ENCODE measurements at regions not wholly inside any gene's neighbourhood (a gene's known extent, or its start where the extent isn't known, plus 50 kb on each side); places are given as distances from the start of the nearest gene placed in this dataset.

DNA sequence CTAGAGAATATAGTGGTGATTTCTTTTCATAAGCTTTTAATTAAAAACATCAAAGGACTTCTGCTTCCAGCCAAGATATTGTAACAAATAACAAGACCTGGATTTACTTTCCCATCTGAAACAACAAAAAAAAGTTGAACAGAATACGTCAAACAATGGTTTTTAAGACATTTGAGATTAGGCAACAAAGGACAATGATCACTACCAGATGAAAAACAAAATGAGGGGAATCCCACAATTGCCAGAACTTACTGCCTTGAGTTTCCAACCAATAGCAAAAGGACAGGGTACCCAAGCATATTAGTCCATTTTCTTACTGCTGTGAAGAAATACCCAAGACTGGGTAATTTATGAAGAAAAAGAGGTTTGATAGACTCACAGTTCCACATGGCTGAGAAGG lies 341.4 kb upstream of the INTU start:
- Histone ChIP-seq H3K27ac (ENCODE audit: low read depth, low read length) (no peak overlapping the region), H3K4me3 (ENCODE audit: insufficient read depth, low read depth, low read length) (no peak overlapping the region), H3K9me3 (ENCODE audit: insufficient read depth, low read depth, low read length) (peaks cover 4% of the 10 kb centered on the region), H2AFZ (ENCODE audit: low read depth, low read length) (no peak overlapping the region), H3K79me2 (ENCODE audit: insufficient read depth, low read length) (no peaks in the 10 kb centered on the region), H3K36me3 (ENCODE audit: insufficient read depth, low read length) (no peaks in the 10 kb centered on the region), H3K27me3 (ENCODE audit: insufficient read depth, low read length) (no peaks in the 10 kb centered on the region), H4K20me1 (ENCODE audit: insufficient read depth, low read length) (no peaks in the 10 kb centered on the region), H3K9ac (ENCODE audit: low read length) (no peak overlapping the region), H3K4me2 (ENCODE audit: low read length) (no peak overlapping the region), H3K4me1 (ENCODE audit: insufficient read depth, low read length) (no peaks in the 10 kb centered on the region)
- FAIRE-seq (no peak), DNase-seq (ENCODE audit: low read depth) (no peak)
- TF ChIP-seq EZH2 (IDR thresholded peaks at IDR 0.05; ENCODE audit: insufficient read depth, low read length), result no peak
- TF ChIP-seq, protein P1, sequence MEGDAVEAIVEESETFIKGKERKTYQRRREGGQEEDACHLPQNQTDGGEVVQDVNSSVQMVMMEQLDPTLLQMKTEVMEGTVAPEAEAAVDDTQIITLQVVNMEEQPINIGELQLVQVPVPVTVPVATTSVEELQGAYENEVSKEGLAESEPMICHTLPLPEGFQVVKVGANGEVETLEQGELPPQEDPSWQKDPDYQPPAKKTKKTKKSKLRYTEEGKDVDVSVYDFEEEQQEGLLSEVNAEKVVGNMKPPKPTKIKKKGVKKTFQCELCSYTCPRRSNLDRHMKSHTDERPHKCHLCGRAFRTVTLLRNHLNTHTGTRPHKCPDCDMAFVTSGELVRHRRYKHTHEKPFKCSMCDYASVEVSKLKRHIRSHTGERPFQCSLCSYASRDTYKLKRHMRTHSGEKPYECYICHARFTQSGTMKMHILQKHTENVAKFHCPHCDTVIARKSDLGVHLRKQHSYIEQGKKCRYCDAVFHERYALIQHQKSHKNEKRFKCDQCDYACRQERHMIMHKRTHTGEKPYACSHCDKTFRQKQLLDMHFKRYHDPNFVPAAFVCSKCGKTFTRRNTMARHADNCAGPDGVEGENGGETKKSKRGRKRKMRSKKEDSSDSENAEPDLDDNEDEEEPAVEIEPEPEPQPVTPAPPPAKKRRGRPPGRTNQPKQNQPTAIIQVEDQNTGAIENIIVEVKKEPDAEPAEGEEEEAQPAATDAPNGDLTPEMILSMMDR (IDR thresholded peaks at IDR 0.05; ENCODE audit: insufficient read depth, low read depth, low read length), result no peak
- Mint-ChIP-seq H3K4me1 (ENCODE audit: low read depth, unreplicated experiment) (no peaks in the 10 kb centered on the region), H3K4me3 (ENCODE audit: unreplicated experiment) (no peak overlapping the region), H3K9me3 (ENCODE audit: unreplicated experiment) (peaks cover 11% of the 10 kb centered on the region), H3K27me3 (ENCODE audit: low read depth, unreplicated experiment) (no peaks in the 10 kb centered on the region), H3K27ac (ENCODE audit: unreplicated experiment) (no peak overlapping the region), H3K36me3 (ENCODE audit: low read depth, unreplicated experiment) (no peaks in the 10 kb centered on the region)

DNA sequence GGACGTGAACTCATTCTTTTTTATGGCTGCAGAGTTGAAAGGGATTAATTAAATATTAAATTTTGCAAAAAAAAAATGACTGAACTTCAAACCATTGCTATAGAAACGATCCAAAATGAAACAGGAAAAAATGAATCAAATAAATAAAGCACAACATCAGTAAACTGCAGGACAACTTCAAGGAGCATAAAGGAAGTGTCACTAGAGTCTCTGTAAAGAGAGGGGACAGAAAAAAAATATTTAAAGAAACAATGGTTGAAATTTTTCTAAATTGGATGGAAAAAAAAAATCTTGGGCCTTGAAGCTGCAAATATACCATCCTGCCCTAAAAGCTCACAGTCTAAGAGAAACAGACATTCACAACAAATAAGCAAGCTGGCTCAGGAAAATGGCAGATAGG lies 339.3 kb upstream of the INTU start:
- Histone ChIP-seq H3K36me3 (ENCODE audit: insufficient read depth, low read length) (no peaks in the 10 kb centered on the region), H3K9ac (ENCODE audit: low read length) (no peak overlapping the region), H3K4me2 (ENCODE audit: low read length) (no peak overlapping the region), H4K20me1 (ENCODE audit: insufficient read depth, low read length) (no peaks in the 10 kb centered on the region), H3K4me3 (ENCODE audit: insufficient read depth, low read depth, low read length) (no peak overlapping the region), H3K4me1 (ENCODE audit: insufficient read depth, low read length) (no peaks in the 10 kb centered on the region), H3K27ac (ENCODE audit: low read depth, low read length) (no peak overlapping the region), H3K79me2 (ENCODE audit: insufficient read depth, low read length) (no peaks in the 10 kb centered on the region), H3K27me3 (ENCODE audit: insufficient read depth, low read length) (no peaks in the 10 kb centered on the region), H2AFZ (ENCODE audit: low read depth, low read length) (no peak overlapping the region), H3K9me3 (ENCODE audit: insufficient read depth, low read depth, low read length) (peaks cover 4% of the 10 kb centered on the region)
- H3K9me3 Mint-ChIP-seq (ENCODE audit: unreplicated experiment), result peaks cover 13% of the 10 kb centered on the region
- no peak for FAIRE-seq
- no peaks in the 10 kb centered on the region for H3K4me1 Mint-ChIP-seq (ENCODE audit: low read depth, unreplicated experiment)
- no peak for DNase-seq (ENCODE audit: low read depth)
- no peak overlapping the region for H3K4me3 Mint-ChIP-seq (ENCODE audit: unreplicated experiment)
- no peaks in the 10 kb centered on the region for H3K27me3 Mint-ChIP-seq (ENCODE audit: low read depth, unreplicated experiment)
- no peak for TF ChIP-seq EZH2 (IDR thresholded peaks at IDR 0.05; ENCODE audit: insufficient read depth, low read length)
- TF ChIP-seq, protein P1 (IDR thresholded peaks at IDR 0.05; ENCODE audit: insufficient read depth, low read depth, low read length), result no peak
- no peak overlapping the region for H3K27ac Mint-ChIP-seq (ENCODE audit: unreplicated experiment)
- H3K36me3 Mint-ChIP-seq (ENCODE audit: low read depth, unreplicated experiment), result no peaks in the 10 kb centered on the region

DNA sequence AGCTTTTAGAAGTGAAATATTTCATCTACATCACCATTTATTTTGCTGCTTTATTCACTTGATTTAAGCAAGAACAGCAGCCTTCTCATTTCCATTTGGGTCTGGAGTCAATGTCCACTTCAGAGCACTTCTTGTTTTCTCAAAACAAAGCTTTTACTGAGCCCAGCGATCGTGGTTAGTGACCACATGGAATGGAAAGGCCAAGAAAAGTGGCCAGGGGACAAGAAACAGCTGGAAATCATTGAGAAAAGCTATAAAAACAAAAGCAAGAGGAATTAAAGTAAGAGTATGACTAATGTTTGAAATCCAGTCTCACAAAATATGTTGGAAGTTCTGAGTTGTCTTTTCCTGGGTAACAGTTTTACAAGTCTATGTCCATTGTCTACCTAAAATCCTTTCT lies 328.4 kb upstream of the INTU start:
- Mint-ChIP-seq H3K27me3 (ENCODE audit: low read depth, unreplicated experiment) (no peaks in the 10 kb centered on the region), H3K27ac (ENCODE audit: unreplicated experiment) (peak overlapping the region; percentile 15), H3K9me3 (ENCODE audit: unreplicated experiment) (peaks cover 6% of the 10 kb centered on the region), H3K36me3 (ENCODE audit: low read depth, unreplicated experiment) (no peaks in the 10 kb centered on the region), H3K4me1 (ENCODE audit: low read depth, unreplicated experiment) (peaks cover 7% of the 10 kb centered on the region), H3K4me3 (ENCODE audit: unreplicated experiment) (no peak overlapping the region)
- DNase-seq (ENCODE audit: low read depth), result peak; percentile 53
- Histone ChIP-seq H3K79me2 (ENCODE audit: insufficient read depth, low read length) (no peaks in the 10 kb centered on the region), H2AFZ (ENCODE audit: low read depth, low read length) (no peak overlapping the region), H4K20me1 (ENCODE audit: insufficient read depth, low read length) (no peaks in the 10 kb centered on the region), H3K36me3 (ENCODE audit: insufficient read depth, low read length) (no peaks in the 10 kb centered on the region), H3K27me3 (ENCODE audit: insufficient read depth, low read length) (no peaks in the 10 kb centered on the region), H3K4me2 (ENCODE audit: low read length) (peak overlapping the region; percentile 19), H3K9me3 (ENCODE audit: insufficient read depth, low read depth, low read length) (no peaks in the 10 kb centered on the region), H3K9ac (ENCODE audit: low read length) (no peak overlapping the region), H3K27ac (ENCODE audit: low read depth, low read length) (no peak overlapping the region), H3K4me1 (ENCODE audit: insufficient read depth, low read length) (no peaks in the 10 kb centered on the region), H3K4me3 (ENCODE audit: insufficient read depth, low read depth, low read length) (no peak overlapping the region)
- no peak for FAIRE-seq
- TF ChIP-seq, protein P1 (IDR thresholded peaks at IDR 0.05; ENCODE audit: insufficient read depth, low read depth, low read length), result no peak
- TF ChIP-seq EZH2 (IDR thresholded peaks at IDR 0.05; ENCODE audit: insufficient read depth, low read length), result no peak
